HG03575 (cell line): ENCODE measurements at regions not wholly inside any gene's neighbourhood (a gene's known extent, or its start where the extent isn't known, plus 50 kb on each side); places are given as distances from the start of the nearest gene placed in this dataset.

Source experiments
- ATAC-seq: cut with Tn5 transposase; IDR thresholded peaks from one replicate; pipeline ENCODE4 v1.9.1; 2021; ENCODE audit not compliant: unreplicated experiment, insufficient number of reproducible peaks, low FRiP score; ENCODE audit errors: extremely low read depth

GRCh38 chr3:66165660-66166059 lies 55.1 kb upstream of the SLC25A26 start:
- ATAC-seq, result no peak

GRCh38 chr3:66164155-66164554 lies 56.6 kb upstream of the SLC25A26 start:
- ATAC-seq, result no peak

GRCh38 chr3:66163222-66163621 lies 57.6 kb upstream of the SLC25A26 start:
- no peak for ATAC-seq

GRCh38 chr3:66162766-66163165 lies 58.0 kb upstream of the SLC25A26 start:
- ATAC-seq, result no peak

GRCh38 chr3:66158933-66159683 lies 61.7 kb upstream of the SLC25A26 start:
- no peak for ATAC-seq

GRCh38 chr3:66154444-66154861 lies 66.3 kb upstream of the SLC25A26 start:
- no peak for ATAC-seq

- no peak for ATAC-seq
Measured at GRCh38 chr3:66153481-66154443, 67.0 kb upstream of the SLC25A26 start.

- no peak for ATAC-seq
Measured at GRCh38 chr3:66152336-66152735, 68.5 kb upstream of the SLC25A26 start.

GRCh38 chr3:66150977-66151376 lies 69.8 kb upstream of the SLC25A26 start:
- ATAC-seq, result no peak

GRCh38 chr3:66149269-66149668 lies 71.5 kb upstream of the SLC25A26 start:
- no peak for ATAC-seq

GRCh38 chr3:66145408-66145733 lies 75.4 kb upstream of the SLC25A26 start:
- no peak for ATAC-seq

- ATAC-seq, result no peak
Measured at GRCh38 chr3:66144568-66145407, 76.0 kb upstream of the SLC25A26 start.

GRCh38 chr3:66142079-66142478 lies 78.7 kb upstream of the SLC25A26 start:
- ATAC-seq, result no peak

- ATAC-seq, result no peak
Measured at GRCh38 chr3:66140743-66141372, 79.9 kb upstream of the SLC25A26 start.

GRCh38 chr3:66140106-66140505 lies 80.7 kb upstream of the SLC25A26 start:
- no peak for ATAC-seq

GRCh38 chr3:66139415-66139814 lies 81.4 kb upstream of the SLC25A26 start:
- no peak for ATAC-seq

- no peak for ATAC-seq
Measured at GRCh38 chr3:66138336-66139313, 82.2 kb upstream of the SLC25A26 start.

- ATAC-seq, result no peak
Measured at GRCh38 chr3:66136597-66136996, 84.2 kb upstream of the SLC25A26 start.
